GM18517 (cell line): ENCODE measurements at regions not wholly inside any gene's neighbourhood (a gene's known extent, or its start where the extent isn't known, plus 50 kb on each side); places are given as distances from the start of the nearest gene placed in this dataset.
A peak's percentile ranks its signal among the peaks of the same experiment; 100 is the strongest.

Experiments used
- ATAC-seq: cut with Tn5 transposase; IDR thresholded peaks from one replicate; pipeline ENCODE4 v1.9.1; 2021; ENCODE audit warnings: mild to moderate bottlenecking, moderate library complexity; ENCODE audit not compliant: unreplicated experiment

DNA sequence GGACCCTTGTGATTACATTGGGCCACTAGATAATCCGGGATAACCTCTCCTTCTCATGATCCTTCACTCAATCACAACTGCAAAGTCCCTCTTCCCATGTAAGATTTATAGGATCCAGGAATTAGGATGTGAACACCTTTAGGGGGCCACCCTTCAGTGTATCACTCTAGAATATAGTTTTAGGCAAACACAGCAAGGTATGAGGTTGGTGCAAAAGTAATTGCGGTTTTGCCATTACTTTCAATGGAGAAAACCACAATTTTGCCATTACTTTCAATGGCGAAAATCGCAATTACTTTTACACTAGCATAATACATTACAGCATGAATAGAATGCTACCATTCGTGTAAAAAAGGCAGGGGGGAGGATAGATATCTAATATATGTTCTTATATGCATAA lies 104.0 kb downstream of the BAMBI start:
- no peak for ATAC-seq

DNA sequence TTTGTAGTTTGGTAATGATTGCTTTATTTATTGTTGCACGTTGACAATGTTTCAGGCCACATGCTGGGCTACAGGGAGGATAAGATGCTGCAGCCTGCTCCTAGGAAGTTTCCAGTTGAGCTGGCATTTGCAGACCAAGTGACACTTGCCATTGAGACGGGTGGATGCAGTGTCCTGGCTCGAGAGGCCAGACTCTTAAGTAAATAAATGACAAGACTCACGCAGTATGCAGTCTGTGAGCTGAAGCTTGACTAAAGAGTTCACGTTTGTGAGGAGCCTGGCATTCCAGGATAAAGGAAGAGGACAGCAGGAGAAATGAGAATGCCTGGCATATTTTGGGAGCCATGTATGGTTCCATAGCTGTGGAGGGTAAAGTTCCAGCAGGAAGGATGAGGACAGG lies 105.8 kb downstream of the BAMBI start:
- no peak for ATAC-seq

DNA sequence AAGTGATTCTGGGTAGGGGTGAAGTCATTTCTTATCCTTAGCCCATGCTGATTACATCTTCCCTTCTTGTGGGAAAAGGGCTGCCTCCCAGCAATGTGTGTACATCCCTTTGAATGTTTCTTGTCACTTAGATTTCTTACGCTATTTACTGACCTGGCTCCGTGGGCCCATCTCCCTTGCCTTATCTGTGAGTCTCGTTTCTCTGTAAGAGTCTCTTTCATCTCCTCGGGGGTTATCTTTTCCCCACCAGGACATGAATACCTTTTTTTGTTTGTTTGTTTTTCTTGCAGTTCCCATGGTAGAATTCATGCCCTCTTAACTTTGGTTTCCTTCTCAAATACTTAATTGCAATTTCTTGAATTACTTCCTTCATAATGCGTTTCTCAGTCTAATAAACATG lies 107.7 kb downstream of the BAMBI start:
- ATAC-seq, result no peak

DNA sequence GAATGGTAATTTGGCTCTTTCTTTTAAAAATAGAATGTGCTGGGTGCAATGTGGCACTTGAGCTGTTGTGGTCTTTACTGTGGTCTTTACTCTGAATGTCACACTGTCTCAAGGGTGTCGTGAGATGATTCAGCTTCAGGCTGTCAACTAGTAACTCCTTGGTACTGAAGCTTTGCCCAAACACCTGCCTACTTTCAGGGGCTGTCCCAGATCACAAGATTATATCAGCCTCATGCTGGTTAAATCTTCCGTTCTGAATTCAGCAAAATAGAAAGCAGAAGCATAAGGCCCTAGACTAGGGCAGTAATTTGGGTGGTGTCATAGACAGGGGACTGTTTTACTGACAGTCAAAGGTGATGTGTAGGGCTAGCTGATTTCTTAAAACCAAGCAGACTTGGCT lies 110.9 kb downstream of the BAMBI start:
- ATAC-seq, result peak; percentile 82

DNA sequence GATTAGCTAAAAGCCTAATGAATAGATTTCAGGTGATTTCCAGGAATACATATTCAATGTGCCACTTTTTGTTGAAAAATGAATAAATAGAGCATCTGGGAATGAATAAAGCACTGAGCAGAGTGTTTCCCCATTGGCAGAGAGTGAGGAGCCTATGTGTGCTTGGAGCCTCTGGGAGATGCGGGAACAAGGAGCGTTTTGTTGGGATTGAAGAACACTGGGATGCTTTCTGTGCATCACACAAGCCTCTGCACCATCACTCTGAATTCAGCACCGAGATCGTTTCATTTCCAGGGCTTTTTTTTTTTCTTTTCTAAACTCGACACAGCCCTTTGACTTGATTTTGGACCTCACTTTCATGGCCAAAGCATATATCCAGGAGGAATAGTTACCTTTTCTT lies 111.4 kb downstream of the BAMBI start:
- ATAC-seq, result no peak

DNA sequence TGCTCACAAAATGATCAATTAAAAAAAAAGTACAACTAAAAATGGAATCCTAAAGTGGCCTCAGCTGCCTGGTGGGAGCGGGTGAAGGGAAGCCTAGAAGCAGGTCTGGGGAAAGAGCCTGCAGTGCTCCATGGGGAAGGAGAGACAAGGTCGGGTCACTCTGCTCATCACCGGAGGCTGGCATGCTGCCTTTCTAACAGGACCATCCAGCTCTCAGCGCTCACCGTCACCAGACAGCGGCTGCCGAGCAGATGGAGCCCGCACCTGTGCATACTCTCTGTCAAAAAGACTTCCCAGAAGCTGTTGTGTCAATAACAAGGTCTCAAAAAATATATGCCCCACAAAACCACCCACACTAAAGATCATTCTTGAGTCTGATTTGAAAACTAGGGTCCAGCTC lies 112.8 kb downstream of the BAMBI start:
- ATAC-seq, result no peak

DNA sequence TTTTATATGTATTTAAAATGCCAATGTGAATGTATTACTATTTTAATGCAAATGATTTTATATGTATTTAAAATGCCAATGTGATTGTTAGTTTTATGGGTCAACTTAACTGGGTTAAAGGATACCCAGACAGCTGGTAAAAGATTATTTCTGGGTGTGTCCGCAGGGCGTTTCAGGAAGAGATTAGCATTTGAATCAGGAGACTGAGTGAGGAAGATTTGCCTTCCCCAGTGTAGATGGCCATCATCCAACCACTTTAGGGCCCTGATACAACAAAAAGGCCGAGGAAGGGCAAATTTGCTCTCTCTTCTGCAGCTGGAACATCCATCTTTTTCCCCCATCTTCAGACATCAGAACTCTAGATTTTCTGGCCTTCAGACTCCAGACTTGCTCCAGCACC lies 116.2 kb downstream of the BAMBI start:
- no peak for ATAC-seq

DNA sequence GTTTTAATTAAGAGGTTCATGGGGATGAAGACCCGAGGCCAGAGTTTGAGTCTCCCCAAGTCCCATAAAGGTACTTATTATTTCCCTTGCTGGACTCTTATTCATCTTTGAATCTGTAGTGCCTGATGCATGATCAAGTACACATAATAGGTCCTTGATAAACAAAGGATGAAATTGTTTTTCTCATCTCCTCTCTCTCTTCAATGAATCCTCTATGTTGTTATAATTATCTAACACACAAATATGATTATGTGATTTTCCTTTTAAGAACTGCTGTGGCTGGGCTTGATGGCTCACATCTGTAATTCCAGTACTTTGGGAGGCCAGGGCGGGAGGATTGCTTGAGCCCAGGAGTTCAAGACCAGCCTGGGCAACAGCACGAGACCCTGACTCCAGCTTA lies 117.7 kb downstream of the BAMBI start:
- no peak for ATAC-seq

DNA sequence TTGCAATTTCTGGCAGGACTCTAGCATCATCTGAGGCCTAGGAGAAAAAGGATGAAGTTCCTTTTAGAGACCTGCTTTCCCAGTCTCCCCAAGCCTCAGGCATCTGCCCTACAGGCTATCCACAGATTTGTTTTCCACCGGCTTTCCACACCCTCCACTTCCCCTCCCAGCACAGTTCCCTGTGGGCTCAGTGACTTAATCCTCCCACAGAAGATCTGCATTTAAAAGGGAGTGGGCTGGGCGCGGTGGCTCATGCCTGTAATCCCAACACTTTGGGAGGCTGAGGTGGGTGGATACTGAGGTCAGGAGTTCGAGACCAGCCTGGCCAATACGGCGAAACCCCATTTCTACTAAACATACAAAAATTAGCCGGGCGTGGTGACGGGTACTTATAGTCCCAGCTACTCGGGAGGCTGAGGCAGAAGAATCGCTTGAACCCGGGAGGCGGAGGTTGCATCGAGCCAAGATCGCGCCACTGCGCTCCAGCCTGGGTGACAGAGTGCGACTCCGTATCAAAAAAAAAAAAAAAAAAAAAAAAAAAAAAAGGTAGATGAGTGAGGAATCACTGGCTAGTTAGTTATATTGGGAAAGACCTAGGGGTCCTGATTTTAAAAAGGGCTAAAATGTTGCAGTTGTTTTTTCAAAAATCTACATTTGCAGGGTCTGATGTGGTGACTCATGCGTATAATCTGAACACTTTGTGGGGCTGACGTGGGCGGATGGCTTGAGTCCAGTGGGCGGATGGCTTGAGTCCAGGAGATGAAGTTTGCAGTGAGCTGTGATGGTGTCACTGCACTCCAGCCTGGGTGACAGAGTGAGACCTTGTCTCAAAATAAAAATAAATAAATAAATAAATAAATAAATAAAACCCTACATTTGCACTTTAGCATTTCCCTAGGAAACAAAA lies 119.5 kb downstream of the BAMBI start:
- no peak for ATAC-seq

DNA sequence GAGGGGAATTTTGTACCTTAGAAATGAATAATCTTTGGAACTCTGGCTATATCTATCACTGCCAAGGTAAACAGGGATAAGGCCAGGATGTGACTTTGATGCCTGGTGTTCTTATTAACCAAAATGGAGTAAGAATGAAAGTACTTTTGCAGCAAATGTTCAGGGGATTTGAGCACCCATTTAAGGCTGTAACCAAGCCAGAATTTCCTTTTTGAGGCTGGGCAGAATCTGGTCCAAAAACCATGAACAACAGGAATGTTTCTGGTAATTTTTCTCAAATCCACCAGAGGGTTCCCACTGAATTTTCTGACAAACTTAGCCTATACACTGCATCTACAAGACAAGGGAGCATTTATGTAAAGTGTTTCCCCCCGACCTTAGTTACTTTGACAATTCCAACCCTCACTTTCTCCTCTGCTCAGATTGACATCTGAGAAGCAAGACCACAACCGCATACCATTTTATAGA lies 120.6 kb downstream of the BAMBI start:
- no peak for ATAC-seq

DNA sequence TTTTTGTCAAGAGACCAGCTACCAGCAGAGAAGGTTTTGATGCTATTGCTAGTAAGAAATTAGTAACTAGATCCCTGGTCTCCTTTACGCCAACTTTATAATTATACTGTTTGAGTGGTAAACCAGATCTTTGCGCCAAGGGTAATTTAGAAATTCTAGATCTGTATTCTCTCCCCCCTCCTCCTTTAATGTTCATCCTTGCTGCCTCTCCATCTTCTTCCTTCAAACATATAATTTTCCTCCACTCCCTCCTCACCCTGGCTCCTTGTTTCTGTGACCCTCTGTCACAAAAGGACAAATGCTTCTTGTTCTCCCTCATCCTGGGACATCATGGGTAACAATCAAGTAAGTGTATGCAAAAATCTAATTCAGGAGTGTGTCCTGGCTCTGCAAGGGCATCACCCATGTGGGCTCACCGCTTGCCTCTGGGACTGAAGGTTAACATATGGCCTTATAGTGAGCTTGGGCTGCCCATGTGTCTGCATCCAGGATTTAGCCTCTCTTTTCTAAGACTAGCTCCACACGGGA lies 121.2 kb downstream of the BAMBI start:
- ATAC-seq, result no peak

DNA sequence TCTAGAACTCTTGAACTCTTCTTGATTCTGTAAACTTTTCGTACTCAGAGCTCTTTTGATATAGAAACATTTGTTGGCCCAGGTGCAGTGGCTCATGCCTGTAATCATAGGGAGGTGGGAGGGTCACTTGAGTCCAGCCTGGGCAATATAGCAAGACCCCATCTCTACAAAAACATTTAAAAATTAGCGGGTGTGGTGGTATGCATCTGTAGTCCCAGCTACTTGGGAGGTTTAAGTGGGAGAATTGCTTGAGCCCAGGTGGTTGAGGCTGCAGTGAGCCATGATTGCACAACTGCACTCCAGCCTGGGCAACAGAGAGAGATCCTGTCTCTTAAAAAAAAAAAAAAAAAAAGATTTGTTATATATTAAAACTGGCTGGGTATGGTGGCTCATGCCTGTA lies 121.6 kb downstream of the BAMBI start:
- no peak for ATAC-seq

DNA sequence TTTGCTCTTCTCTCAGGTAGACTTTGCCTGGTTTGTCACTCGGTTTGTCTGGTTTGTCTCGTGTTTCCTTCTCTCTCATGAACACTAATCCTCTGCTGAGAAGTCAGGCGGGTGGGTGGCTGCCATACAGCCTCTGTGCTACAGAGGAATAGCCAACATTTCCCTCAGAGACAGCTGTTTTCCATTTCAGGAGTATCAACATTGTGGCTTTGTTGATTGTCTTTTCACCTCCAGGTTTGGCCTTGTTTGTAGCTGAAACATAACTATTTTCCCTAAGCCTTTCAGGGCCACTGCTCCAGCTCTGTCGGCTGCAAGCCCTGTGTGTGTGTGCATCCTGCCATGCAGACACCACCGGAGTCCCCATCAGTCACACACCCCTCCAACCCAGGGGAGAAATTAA lies 122.8 kb downstream of the BAMBI start:
- no peak for ATAC-seq

DNA sequence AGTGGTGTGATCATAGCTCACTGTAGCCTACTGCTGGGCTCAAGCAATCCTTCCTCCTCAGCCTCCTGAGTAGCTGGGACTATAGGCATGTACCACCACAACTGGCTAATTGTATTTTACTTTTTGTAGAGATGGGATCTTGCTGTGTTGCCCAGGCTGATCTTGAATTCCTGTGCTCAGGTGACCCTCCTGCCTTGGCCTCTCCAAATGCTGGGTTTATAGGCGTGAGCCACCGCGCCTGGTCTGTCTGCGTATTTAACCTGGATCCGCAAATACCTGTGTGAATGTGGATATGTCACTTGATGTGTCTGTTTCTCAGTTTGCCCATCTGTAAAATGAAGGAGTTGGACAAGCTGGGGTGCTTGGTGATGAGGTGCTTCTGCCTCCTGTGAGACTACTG lies 123.9 kb downstream of the BAMBI start:
- no peak for ATAC-seq

DNA sequence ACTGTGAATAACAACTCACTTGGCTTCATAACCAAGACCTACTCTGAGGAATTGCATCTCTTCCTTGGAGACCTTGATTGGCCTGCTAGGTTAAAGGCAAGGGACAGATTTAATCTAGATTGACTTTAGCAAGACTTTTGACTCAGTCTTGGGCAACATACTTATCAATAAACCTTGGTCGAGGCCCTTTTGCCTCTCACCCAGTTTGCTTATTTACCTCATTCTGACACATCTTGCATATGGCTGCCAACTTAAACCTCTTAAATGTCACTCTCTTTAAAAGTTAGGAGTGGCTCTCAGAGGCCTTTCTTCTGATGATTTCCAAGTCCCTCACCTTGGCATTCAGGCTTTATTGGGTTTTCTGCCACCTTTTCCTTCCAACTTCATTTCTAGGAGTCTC lies 124.5 kb downstream of the BAMBI start:
- no peak for ATAC-seq

DNA sequence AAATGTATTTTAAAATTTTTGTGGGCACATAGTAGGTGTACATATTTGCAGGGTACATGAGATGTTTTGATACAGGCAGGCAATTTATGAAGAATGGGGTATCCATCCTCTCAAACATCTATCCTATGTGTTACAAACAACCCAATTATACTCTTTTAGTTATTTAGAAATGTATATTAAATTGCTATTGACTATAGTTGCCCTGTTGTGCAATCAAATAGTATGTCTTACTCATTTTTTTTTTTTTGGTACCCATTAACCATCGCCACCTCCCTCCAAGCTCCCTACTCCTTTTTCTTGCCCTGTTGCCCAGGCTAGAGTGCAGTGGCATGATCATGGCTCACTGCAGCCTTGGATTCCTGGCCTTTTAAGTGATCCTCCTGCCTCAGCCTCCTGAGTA lies 128.1 kb downstream of the BAMBI start:
- no peak for ATAC-seq

DNA sequence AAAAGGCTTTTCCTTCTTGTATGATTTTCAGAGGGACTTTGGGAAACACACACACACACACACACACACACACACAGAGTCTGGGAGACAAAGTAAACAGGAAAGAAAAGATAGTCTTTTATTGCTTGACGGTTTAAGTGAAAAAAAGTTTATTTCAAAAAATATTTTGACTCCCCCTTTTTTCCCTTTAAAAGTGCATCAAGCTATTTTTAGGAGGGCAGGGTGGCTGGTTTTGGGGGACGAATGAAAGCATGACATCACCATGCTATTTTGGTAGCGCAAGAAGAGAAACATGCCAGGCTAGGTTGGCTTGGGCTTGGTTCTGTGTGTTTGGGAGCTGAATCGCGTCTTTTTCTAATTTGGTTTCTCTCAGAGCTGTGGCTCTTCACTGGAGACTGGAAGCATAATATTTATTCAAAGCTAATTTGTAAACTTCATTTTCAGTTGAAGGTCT lies 129.2 kb downstream of the BAMBI start:
- ATAC-seq, result no peak

DNA sequence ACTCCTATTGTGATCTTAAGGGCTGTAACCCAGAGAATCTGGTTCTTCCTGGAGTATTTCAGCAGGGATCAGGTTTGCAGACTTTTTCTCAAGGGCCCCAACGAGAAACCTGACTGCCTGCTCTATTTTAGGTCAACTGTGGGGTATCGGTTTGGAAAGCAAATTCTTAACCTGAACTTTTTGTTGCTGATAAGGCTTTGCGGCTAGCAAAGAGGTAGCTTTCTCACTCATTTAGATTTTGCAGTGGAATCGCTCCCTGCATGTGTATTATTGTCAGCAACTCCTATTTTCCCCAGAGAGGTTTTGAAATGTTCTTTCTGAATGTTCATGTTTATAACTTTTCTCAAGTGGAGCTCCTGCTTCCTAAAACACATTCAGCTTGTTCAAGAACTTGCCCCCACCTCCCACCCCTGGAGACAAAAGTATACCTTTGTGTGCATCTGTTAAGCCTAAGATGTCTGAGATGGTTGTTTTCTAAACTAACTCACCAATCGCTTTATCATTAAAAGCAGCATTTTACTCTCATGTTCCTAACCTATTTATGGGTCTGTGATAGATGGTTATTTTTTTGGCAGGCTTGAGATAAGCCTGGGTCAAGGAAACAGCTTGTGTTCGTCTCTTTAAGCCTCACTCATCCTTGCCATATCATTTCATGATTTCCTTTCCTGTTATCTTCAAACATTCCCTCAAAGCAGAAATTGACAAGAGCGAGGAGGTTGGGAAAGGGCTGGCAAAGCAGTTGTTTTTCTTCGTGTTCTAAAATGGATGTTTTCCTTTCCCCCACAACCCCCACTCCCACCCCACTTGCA lies 129.8 kb downstream of the BAMBI start:
- ATAC-seq, result no peak

DNA sequence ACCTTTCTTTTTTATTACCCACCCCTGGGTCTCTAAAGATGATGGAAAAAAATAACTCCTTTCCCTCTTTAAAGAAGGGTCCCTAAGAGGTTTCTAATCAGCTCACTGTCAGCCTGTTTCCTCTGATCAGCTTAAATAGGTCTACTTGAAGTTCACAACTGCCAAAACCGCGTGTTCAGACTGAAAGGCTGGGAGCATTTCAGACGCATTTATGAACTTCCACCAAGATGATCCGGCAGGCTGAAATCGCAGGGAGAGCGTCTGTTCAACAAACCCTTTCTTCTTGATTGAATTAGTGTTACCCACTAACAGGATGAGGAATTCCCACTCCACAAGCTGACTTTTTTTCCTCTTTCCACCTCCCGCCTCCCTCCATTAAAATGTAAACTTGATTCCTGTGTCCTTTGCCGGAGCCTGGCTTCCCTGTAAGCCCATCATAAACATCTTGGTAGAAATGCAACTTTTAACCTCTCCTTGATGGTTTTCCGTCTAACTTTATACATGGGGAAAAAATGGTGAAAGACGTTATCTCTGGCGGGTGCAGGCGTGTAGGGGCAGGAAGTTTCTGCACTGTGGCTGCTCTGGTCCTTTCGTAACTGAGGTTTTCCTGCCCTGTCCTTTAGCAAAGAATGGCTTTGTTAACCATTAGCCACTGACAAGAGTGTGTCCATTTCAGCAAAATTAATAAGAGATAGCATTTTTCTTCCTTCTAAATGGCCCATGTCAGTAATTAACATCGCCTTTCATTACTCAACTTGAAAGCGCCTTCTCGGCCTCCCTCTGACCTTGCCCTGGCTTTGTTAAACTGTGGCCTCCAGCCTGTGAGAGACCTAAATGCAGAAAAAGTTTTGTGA lies 130.7 kb downstream of the BAMBI start:
- no peak for ATAC-seq

DNA sequence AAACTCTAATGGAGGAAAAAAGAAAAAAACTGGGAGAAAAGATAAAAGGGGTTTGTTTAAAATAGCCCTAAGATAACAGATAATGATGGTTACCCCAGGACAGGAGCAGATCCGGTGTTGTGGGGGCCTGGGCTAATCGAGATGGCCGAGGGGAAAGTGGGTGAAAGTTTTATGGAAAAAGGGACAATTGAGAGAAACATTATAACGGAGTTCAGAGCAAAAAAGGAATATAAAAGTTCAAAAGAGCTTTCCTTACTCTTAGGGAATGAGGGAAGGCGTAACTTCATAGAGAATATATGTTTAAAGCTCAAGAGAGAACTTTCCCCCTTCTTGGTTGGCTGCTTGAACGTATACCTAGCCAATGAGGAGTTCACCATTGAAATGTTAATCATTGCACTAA lies 131.4 kb downstream of the BAMBI start:
- no peak for ATAC-seq
